HL-60 (cell line): ENCODE measurements at regions not wholly inside any gene's neighbourhood (a gene's known extent, or its start where the extent isn't known, plus 50 kb on each side); places are given as distances from the start of the nearest gene placed in this dataset.

Source experiments
- DNase-seq, 2 experiments: peaks; one replicate each; pipeline ENCODE4 v3.0.0-alpha.2; 2010 to 2020; ENCODE audit warnings: low read depth in 1 of 2, low spot score in 1 of 2
- H3K27ac ChIP-seq: fragments of 250-450 bp; sonication (Bioruptor Pico); replicated peaks from 2 replicates; pipeline ENCODE4 v1.5.1; 2020; ENCODE audit warnings: mild to moderate bottlenecking, moderate library complexity
- H3K27me3 ChIP-seq: fragments of 250-450 bp; sonication (Bioruptor Pico); 2 replicates; pipeline ENCODE4 v1.5.1; 2021; ENCODE audit warnings: mild to moderate bottlenecking, moderate library complexity; ENCODE audit not compliant: insufficient read depth, poor library complexity, severe bottlenecking
- H3K4me3 ChIP-seq: replicated peaks from 2 replicates; pipeline ENCODE4 v1.5.1; 2011; ENCODE audit warnings: mild to moderate bottlenecking, control low read depth, low read length; ENCODE audit not compliant: insufficient read depth
- CTCF ChIP-seq: IDR thresholded peaks from one replicate; pipeline ENCODE4 v1.5.1; 2011; ENCODE audit warnings: low read length, control low read depth, inconsistent platforms; ENCODE audit not compliant: insufficient read depth
- GABPA ChIP-seq: IDR thresholded peaks from 2 replicates; pipeline ENCODE4 v1.6.1; 2012; ENCODE audit warnings: low read depth
- POLR2AphosphoS5 ChIP-seq: IDR thresholded peaks from 2 replicates; pipeline ENCODE4 v1.6.1; 2012; ENCODE audit warnings: low read depth
- SPI1 ChIP-seq: IDR thresholded peaks from 2 replicates; pipeline ENCODE4 v1.6.1; 2012; ENCODE audit warnings: low read depth, mild to moderate bottlenecking, borderline replicate concordance
- TF ChIP-seq, protein P1 (sequence below): IDR thresholded peaks from 2 replicates; pipeline ENCODE4 v1.6.1; 2012; ENCODE audit warnings: low read depth; ENCODE audit not compliant: insufficient replicate concordance

GRCh38 chr17:6249732-6250131, 179.6 kb downstream of the WSCD1 start:
- H3K27ac ChIP-seq = no peak overlapping the region
- TF ChIP-seq SPI1 (no peak), POLR2AphosphoS5 (no peak), GABPA (no peak), CTCF (no peak)
- TF ChIP-seq, protein P1, sequence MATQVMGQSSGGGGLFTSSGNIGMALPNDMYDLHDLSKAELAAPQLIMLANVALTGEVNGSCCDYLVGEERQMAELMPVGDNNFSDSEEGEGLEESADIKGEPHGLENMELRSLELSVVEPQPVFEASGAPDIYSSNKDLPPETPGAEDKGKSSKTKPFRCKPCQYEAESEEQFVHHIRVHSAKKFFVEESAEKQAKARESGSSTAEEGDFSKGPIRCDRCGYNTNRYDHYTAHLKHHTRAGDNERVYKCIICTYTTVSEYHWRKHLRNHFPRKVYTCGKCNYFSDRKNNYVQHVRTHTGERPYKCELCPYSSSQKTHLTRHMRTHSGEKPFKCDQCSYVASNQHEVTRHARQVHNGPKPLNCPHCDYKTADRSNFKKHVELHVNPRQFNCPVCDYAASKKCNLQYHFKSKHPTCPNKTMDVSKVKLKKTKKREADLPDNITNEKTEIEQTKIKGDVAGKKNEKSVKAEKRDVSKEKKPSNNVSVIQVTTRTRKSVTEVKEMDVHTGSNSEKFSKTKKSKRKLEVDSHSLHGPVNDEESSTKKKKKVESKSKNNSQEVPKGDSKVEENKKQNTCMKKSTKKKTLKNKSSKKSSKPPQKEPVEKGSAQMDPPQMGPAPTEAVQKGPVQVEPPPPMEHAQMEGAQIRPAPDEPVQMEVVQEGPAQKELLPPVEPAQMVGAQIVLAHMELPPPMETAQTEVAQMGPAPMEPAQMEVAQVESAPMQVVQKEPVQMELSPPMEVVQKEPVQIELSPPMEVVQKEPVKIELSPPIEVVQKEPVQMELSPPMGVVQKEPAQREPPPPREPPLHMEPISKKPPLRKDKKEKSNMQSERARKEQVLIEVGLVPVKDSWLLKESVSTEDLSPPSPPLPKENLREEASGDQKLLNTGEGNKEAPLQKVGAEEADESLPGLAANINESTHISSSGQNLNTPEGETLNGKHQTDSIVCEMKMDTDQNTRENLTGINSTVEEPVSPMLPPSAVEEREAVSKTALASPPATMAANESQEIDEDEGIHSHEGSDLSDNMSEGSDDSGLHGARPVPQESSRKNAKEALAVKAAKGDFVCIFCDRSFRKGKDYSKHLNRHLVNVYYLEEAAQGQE = no peak
- no peak overlapping the region for H3K4me3 ChIP-seq
- no peaks in the 10 kb centered on the region for H3K27me3 ChIP-seq
- no peak for DNase-seq

- Histone ChIP-seq H3K27me3 (no peaks in the 10 kb centered on the region), H3K4me3 (no peak overlapping the region), H3K27ac (no peak overlapping the region)
- DNase-seq = no peak
- TF ChIP-seq POLR2AphosphoS5 = no peak
These were observed 177.9 kb downstream of the WSCD1 start for GRCh38 chr17:6248061-6248460.

DNA sequence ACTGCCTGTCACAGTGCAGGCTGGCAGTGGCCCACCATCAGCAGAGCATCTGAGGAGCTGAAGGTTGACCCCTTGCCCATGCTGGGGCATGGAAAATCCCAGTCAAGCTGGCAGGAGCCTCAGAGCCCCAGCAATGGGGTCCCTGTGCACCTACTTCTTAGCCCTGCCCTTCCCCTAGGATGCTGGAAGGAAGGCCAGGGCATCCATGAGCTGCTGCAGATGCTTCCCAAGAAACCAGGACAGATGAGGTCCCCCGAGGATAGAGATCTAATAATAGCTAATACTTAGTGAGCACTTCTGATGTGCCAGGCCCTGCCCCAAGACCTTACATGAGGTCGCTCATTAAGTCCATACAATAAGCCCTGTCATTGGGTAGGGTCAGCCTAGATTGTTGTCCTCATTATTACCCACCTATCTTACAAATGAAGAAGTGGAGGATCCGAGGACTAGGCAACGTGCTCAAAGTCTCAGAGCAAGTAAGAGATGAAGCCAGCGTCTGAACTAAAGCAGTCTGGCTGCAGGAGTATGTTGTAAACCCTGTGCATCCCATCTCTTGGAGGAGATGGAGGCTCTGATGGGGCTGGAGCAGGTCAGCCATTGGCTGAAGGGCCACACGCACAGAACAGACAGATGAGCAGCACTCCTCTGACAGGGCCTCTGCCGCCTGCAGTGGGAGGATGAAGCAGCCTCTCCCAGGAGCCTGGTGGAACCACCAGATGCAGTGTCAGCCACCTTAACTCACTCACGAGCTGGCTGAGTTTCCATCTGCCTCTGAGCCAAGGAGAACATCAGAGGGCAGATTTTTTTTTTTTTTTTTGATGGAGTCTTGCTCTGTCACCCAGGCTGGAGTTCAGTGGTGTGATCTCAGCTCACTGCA, 175.4 kb downstream of the WSCD1 start:
- TF ChIP-seq, protein P1 = no peak
- no peak for TF ChIP-seq POLR2AphosphoS5
- TF ChIP-seq GABPA = no peak
- TF ChIP-seq CTCF = no peak
- TF ChIP-seq SPI1 = no peak
- H3K27me3 ChIP-seq = no peaks in the 10 kb centered on the region
- no peak overlapping the region for H3K27ac ChIP-seq

GRCh38 chr17:6244796-6245195, 174.6 kb downstream of the WSCD1 start:
- no peak overlapping the region for H3K27ac ChIP-seq
- no peaks in the 10 kb centered on the region for H3K27me3 ChIP-seq
- no peak overlapping the region for H3K4me3 ChIP-seq
- no peak for DNase-seq
- TF ChIP-seq, protein P1 = no peak
- TF ChIP-seq CTCF (no peak), SPI1 (no peak), POLR2AphosphoS5 (no peak), GABPA (no peak)

More for the DNA sequence above, 175.4 kb downstream of the WSCD1 start:
- H3K4me3 ChIP-seq = no peak overlapping the region
- no peak for DNase-seq
